ENCODE measurements at regions not wholly inside any gene's neighbourhood (a gene's known extent, or its start where the extent isn't known, plus 50 kb on each side); places are given as distances from the start of the nearest gene placed in this dataset.

GRCh38 chr21:15549671-15550070, 180.1 kb upstream of the USP25 start:
- H3K4me3 ChIP-seq, result no peak overlapping the region
- WGBS (ENCODE audit: insufficient coverage, low coverage, missing lambda C conversion rate), result 0% methylated on average over 3 of the region's 3 CpGs
- no peaks in the 10 kb centered on the region; a peak in 1 of 5 replicates for H3K27me3 ChIP-seq (ENCODE audit: control insufficient read depth in 2 of 2, insufficient read depth in 2 of 2, low read length in 2 of 2)
- no TSS peak for BruUV-seq (replicated peaks)
- H3K4me2 ChIP-seq (ENCODE audit: insufficient read depth, low read length), result no peak overlapping the region
- no peak overlapping the region for H3K27ac ChIP-seq (ENCODE audit: extremely low read depth, low read depth, low read length)
- no peaks in the 10 kb centered on the region for H3K36me3 ChIP-seq (ENCODE audit: control insufficient read depth, insufficient read depth, low read length)
- no peaks in the 10 kb centered on the region for H3K9me3 ChIP-seq (replicated peaks; ENCODE audit: control insufficient read depth, insufficient read depth, low read depth, low read length)
- DNase-seq (ENCODE audit: extremely low read depth in 1 of 4, low spot score in 3 of 4) (no peak), FAIRE-seq (no peak), ATAC-seq (no peak)
- intact Hi-C loops (cut with micrococcal nuclease) (no loop called here), in situ Hi-C loops (cut with MboI) (no loop called here)
- TF ChIP-seq NR1H2 (CRISPR knock-in tag; IDR thresholded peaks at IDR 0.05) (no peak), OTX1 (CRISPR knock-in tag; IDR thresholded peaks at IDR 0.05) (no peak), ZBTB43 (CRISPR knock-in tag; IDR thresholded peaks at IDR 0.05) (no peak), MAFK (IDR thresholded peaks at IDR 0.05; ENCODE audit: low read length) (no peak), RERE (CRISPR knock-in tag; IDR thresholded peaks at IDR 0.05; ENCODE audit: borderline replicate concordance) (no peak), HMG20B (CRISPR knock-in tag; IDR thresholded peaks at IDR 0.05) (no peak), CREBBP (IDR thresholded peaks at IDR 0.05; ENCODE audit: low read depth, low read length) (no peak), SMAD1 (IDR thresholded peaks at IDR 0.05; ENCODE audit: low read depth, low read length, partially characterized antibody) (no peak), SMARCE1 (IDR thresholded peaks at IDR 0.05) (no peak), HDGF (IDR thresholded peaks at IDR 0.05) (no peak)
- H4K20me1 ChIP-seq (replicated peaks; ENCODE audit: control insufficient read depth, insufficient read depth, low read length), result no peaks in the 10 kb centered on the region
- no peak overlapping the region for H3K9ac ChIP-seq (ENCODE audit: insufficient read depth in 1 of 2, low read depth in 2 of 2, low read length in 2 of 2)
- no peaks in the 10 kb centered on the region for H3K79me2 ChIP-seq (ENCODE audit: control insufficient read depth, insufficient read depth, low read length)
- ChIA-PET POLR2A (no interaction called here), CTCF (ENCODE audit: low intra/inter-chr PET ratio) (no interaction called here)
- no peaks in the 10 kb centered on the region for H3K4me1 ChIP-seq (replicated peaks in 1 of 2; ENCODE audit: control insufficient read depth in 2 of 2, insufficient read depth in 2 of 2, low read length in 2 of 2)
- H2AFZ ChIP-seq (ENCODE audit: low read depth, low read length), result no peak overlapping the region
- H3K9me1 ChIP-seq (ENCODE audit: control insufficient read depth, insufficient read depth, low read length), result no peaks in the 10 kb centered on the region
